GM12878 (cell line): ENCODE measurements at regions not wholly inside any gene's neighbourhood (a gene's known extent, or its start where the extent isn't known, plus 50 kb on each side); places are given as distances from the start of the nearest gene placed in this dataset.

ENCODE experiments used
- CREB1 ChIP-seq: IDR thresholded peaks from 2 replicates; pipeline ENCODE4 v1.6.1; 2012; ENCODE audit warnings: low read depth, mild to moderate bottlenecking, inconsistent platforms
- EP300 ChIP-seq, 2 experiments: fragments of 150-350 bp in 1 of 2; IDR thresholded peaks; 2 replicates each; pipeline ENCODE4 v1.6.1; 2011 to 2012; ENCODE audit warnings: low read depth in 2 of 2, low read length in 2 of 2, borderline replicate concordance in 1 of 2, improper control_type of control experiment in 1 of 2, inconsistent platforms in 1 of 2; ENCODE audit not compliant: control insufficient read depth in 1 of 2
- HCFC1 ChIP-seq: fragments of 150-350 bp; IDR thresholded peaks from 2 replicates; pipeline ENCODE4 v1.6.1; 2014; ENCODE audit warnings: low read length
- HDGF ChIP-seq: fragments of 450-650 bp; IDR thresholded peaks from 2 replicates; pipeline ENCODE4 v1.6.1; 2016; ENCODE audit warnings: antibody characterized with exemption
- PML ChIP-seq: IDR thresholded peaks from 2 replicates; pipeline ENCODE4 v1.6.1; 2012; ENCODE audit warnings: low read length, inconsistent platforms
- RUNX3 ChIP-seq: IDR thresholded peaks from 2 replicates; pipeline ENCODE4 v1.6.1; 2012; ENCODE audit warnings: low read length, inconsistent platforms
- TF ChIP-seq, protein P1 (sequence below): IDR thresholded peaks from 2 replicates; pipeline ENCODE4 v1.6.1; 2012; ENCODE audit warnings: mild to moderate bottlenecking, low read depth, low read length
- TF ChIP-seq, protein P2 (sequence below), 3 experiments: IDR thresholded peaks in 2 of 3; conservative IDR thresholded peaks in 1 of 3; 2 replicates each; pipeline ENCODE4 v1.5.1; 2011; ENCODE audit warnings: low read depth in 3 of 3, low read length in 3 of 3, mild to moderate bottlenecking in 3 of 3, control low read depth in 2 of 3, moderate library complexity in 2 of 3, inconsistent platforms in 1 of 3, mixed read lengths in 1 of 3; ENCODE audit not compliant: control insufficient read depth in 2 of 3, insufficient read depth in 1 of 3; ENCODE audit errors: extremely low read depth in 1 of 3
- TF ChIP-seq, protein P3 (sequence below): IDR thresholded peaks from 2 replicates; pipeline ENCODE4 v1.6.1; 2011; ENCODE audit warnings: low read depth, mild to moderate bottlenecking, low read length, moderate library complexity, borderline replicate concordance; ENCODE audit errors: extremely low read depth

DNA sequence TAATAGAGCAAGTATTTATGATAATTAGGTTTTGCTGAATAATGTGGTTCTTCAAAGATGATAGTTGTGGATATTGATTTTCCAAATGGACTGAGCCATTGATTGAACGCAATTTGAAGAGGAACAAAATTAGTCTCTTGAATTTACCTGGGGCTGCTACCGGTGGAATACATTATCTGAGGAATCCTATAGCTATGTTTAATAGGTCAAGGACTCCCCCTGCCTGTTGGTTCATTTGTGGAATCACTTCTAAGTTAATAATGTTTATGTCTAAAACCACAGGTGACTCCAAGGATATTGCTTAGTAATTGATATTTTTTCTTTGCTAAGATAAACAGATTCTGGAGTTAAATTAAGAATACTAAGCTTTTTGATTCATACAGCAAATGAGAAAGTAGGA, 576.0 kb upstream of the PABPC4L start:
- no peak for TF ChIP-seq RUNX3
- TF ChIP-seq HCFC1, result no peak
- TF ChIP-seq, protein P1, sequence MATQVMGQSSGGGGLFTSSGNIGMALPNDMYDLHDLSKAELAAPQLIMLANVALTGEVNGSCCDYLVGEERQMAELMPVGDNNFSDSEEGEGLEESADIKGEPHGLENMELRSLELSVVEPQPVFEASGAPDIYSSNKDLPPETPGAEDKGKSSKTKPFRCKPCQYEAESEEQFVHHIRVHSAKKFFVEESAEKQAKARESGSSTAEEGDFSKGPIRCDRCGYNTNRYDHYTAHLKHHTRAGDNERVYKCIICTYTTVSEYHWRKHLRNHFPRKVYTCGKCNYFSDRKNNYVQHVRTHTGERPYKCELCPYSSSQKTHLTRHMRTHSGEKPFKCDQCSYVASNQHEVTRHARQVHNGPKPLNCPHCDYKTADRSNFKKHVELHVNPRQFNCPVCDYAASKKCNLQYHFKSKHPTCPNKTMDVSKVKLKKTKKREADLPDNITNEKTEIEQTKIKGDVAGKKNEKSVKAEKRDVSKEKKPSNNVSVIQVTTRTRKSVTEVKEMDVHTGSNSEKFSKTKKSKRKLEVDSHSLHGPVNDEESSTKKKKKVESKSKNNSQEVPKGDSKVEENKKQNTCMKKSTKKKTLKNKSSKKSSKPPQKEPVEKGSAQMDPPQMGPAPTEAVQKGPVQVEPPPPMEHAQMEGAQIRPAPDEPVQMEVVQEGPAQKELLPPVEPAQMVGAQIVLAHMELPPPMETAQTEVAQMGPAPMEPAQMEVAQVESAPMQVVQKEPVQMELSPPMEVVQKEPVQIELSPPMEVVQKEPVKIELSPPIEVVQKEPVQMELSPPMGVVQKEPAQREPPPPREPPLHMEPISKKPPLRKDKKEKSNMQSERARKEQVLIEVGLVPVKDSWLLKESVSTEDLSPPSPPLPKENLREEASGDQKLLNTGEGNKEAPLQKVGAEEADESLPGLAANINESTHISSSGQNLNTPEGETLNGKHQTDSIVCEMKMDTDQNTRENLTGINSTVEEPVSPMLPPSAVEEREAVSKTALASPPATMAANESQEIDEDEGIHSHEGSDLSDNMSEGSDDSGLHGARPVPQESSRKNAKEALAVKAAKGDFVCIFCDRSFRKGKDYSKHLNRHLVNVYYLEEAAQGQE, result no peak
- TF ChIP-seq, protein P2, sequence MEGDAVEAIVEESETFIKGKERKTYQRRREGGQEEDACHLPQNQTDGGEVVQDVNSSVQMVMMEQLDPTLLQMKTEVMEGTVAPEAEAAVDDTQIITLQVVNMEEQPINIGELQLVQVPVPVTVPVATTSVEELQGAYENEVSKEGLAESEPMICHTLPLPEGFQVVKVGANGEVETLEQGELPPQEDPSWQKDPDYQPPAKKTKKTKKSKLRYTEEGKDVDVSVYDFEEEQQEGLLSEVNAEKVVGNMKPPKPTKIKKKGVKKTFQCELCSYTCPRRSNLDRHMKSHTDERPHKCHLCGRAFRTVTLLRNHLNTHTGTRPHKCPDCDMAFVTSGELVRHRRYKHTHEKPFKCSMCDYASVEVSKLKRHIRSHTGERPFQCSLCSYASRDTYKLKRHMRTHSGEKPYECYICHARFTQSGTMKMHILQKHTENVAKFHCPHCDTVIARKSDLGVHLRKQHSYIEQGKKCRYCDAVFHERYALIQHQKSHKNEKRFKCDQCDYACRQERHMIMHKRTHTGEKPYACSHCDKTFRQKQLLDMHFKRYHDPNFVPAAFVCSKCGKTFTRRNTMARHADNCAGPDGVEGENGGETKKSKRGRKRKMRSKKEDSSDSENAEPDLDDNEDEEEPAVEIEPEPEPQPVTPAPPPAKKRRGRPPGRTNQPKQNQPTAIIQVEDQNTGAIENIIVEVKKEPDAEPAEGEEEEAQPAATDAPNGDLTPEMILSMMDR (IDR thresholded peaks at IDR 0.05 in 2 of 3, conservative IDR thresholded peaks at IDR 0.05 in 1 of 3; ENCODE audit: control insufficient read depth in 2 of 3, extremely low read depth in 1 of 3, insufficient read depth in 1 of 3, low read depth in 3 of 3, low read length in 3 of 3), result peak in 1 of 3 experiments; percentile 24; a peak in 1 of 6 replicates
- no peak for TF ChIP-seq PML
- TF ChIP-seq EP300 (IDR thresholded peaks at IDR 0.05; ENCODE audit: borderline replicate concordance in 1 of 2, control insufficient read depth in 1 of 2, low read depth in 2 of 2, low read length in 2 of 2), result no peak
- no peak for TF ChIP-seq CREB1
- TF ChIP-seq HDGF, result no peak
- TF ChIP-seq, protein P3, sequence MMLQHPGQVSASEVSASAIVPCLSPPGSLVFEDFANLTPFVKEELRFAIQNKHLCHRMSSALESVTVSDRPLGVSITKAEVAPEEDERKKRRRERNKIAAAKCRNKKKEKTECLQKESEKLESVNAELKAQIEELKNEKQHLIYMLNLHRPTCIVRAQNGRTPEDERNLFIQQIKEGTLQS, result no peak
